Esophagus muscularis mucosa (tissue), 4 donors: ENCODE measurements at regions not wholly inside any gene's neighbourhood (a gene's known extent, or its start where the extent isn't known, plus 50 kb on each side); places are given as distances from the start of the nearest gene placed in this dataset.

ENCODE experiments used
- CTCF ChIP-seq, 3 experiments: fragments of 200-600 bp in 2 of 3; fragments of 450-650 bp in 1 of 3; sonication (generic) in 2 of 3; IDR thresholded peaks; one replicate each; pipeline ENCODE4 v1.5.1; 2017 to 2019; ENCODE audit warnings: antibody characterized with exemption in 3 of 3, mild to moderate bottlenecking in 2 of 3, moderate library complexity in 1 of 3
- EP300 ChIP-seq: sonication (generic); formaldehyde crosslinking; IDR thresholded peaks from one replicate; pipeline ENCODE4 v1.6.1; 2017; ENCODE audit warnings: antibody characterized with exemption
- POLR2A ChIP-seq: fragments of 450-650 bp; IDR thresholded peaks from one replicate; pipeline ENCODE4 v1.6.1; 2017; ENCODE audit warnings: antibody characterized with exemption, moderate library complexity, mild to moderate bottlenecking, low read depth
- POLR2AphosphoS5 ChIP-seq, 2 donors: sonication (generic); formaldehyde crosslinking; IDR thresholded peaks; one replicate each; pipeline ENCODE4 v1.6.1; 2017; ENCODE audit warnings: antibody characterized with exemption in 2 of 2

GRCh38 chr6:41455818-41456217, 90.4 kb upstream of the FOXP4 start:
- TF ChIP-seq POLR2A: no peak
- TF ChIP-seq CTCF (IDR thresholded peaks at IDR 0.05): no peak
- no peak for TF ChIP-seq EP300
- TF ChIP-seq POLR2AphosphoS5 (IDR thresholded peaks at IDR 0.05): no peak
